Effector memory CD4-positive, alpha-beta T cell (primary cell): ENCODE measurements at regions not wholly inside any gene's neighbourhood (a gene's known extent, or its start where the extent isn't known, plus 50 kb on each side); places are given as distances from the start of the nearest gene placed in this dataset.
"Not testable (repeated sequence)": the region's sequence is repeated elsewhere in the genome, so short reads cannot be mapped to it uniquely, and the experiment has no call there.

ENCODE experiments used
- DNase-seq, 3 donors: peaks; one replicate each; pipeline ENCODE4 v3.0.0-alpha.2; 2020
- H3K27ac ChIP-seq: 2 replicates; pipeline ENCODE4 v1.7.0; 2013; ENCODE audit warnings: mild to moderate bottlenecking, low read length, moderate library complexity; ENCODE audit not compliant: insufficient read depth, poor library complexity, severe bottlenecking
- H3K27me3 ChIP-seq: replicated peaks from 2 replicates; pipeline ENCODE4 v1.7.0; 2013; ENCODE audit warnings: mild to moderate bottlenecking, low read length; ENCODE audit not compliant: insufficient read depth, control insufficient read depth, poor library complexity, severe bottlenecking
- H3K36me3 ChIP-seq: 2 replicates; pipeline ENCODE4 v1.7.0; 2013; ENCODE audit warnings: mild to moderate bottlenecking, low read length, moderate library complexity; ENCODE audit not compliant: control insufficient read depth, insufficient read depth
- H3K4me1 ChIP-seq: 2 replicates; pipeline ENCODE4 v1.7.0; 2013; ENCODE audit warnings: low read length, mild to moderate bottlenecking; ENCODE audit not compliant: control insufficient read depth, insufficient read depth, poor library complexity, severe bottlenecking
- H3K4me3 ChIP-seq: 2 replicates; pipeline ENCODE4 v1.7.0; 2013; ENCODE audit warnings: low read length, low read depth, mild to moderate bottlenecking; ENCODE audit not compliant: insufficient read depth, poor library complexity, severe bottlenecking
- H3K9me3 ChIP-seq: 2 replicates; pipeline ENCODE4 v1.7.0; 2013; ENCODE audit warnings: mild to moderate bottlenecking, low read length, moderate library complexity; ENCODE audit not compliant: control insufficient read depth

GRCh38 chr1:146645978-146646604 is 292.0 kb upstream of the NBPF12 start:
- not testable (repeated sequence) for DNase-seq, H3K9me3 ChIP-seq

GRCh38 chr1:146641534-146641933 is 296.6 kb upstream of the NBPF12 start:
- H3K27ac ChIP-seq, H3K27me3 ChIP-seq, H3K36me3 ChIP-seq, H3K4me1 ChIP-seq, H3K9me3 ChIP-seq, H3K4me3 ChIP-seq, DNase-seq: not testable (repeated sequence)

More at GRCh38 chr1:146645978-146646604, 292.0 kb upstream of the NBPF12 start:
- not testable (repeated sequence) for H3K27me3 ChIP-seq, H3K4me3 ChIP-seq, H3K27ac ChIP-seq, H3K36me3 ChIP-seq, H3K4me1 ChIP-seq

GRCh38 chr1:146640671-146641070 is 297.5 kb upstream of the NBPF12 start:
- not testable (repeated sequence) for H3K4me3 ChIP-seq, H3K27me3 ChIP-seq, H3K9me3 ChIP-seq, H3K27ac ChIP-seq, H3K36me3 ChIP-seq, H3K4me1 ChIP-seq, DNase-seq

GRCh38 chr1:146630302-146630701 is 307.8 kb upstream of the NBPF12 start:
- not testable (repeated sequence) for H3K4me1 ChIP-seq, H3K36me3 ChIP-seq, DNase-seq, H3K27ac ChIP-seq, H3K4me3 ChIP-seq, H3K9me3 ChIP-seq, H3K27me3 ChIP-seq

GRCh38 chr1:146618582-146618981 is 319.5 kb upstream of the NBPF12 start:
- DNase-seq: not testable (repeated sequence)

GRCh38 chr1:146604681-146605080 is 333.4 kb upstream of the NBPF12 start:
- not testable (repeated sequence) for H3K9me3 ChIP-seq, H3K4me3 ChIP-seq, H3K27me3 ChIP-seq, DNase-seq, H3K27ac ChIP-seq, H3K36me3 ChIP-seq, H3K4me1 ChIP-seq

More at GRCh38 chr1:146618582-146618981, 319.5 kb upstream of the NBPF12 start:
- H3K9me3 ChIP-seq, H3K27me3 ChIP-seq, H3K27ac ChIP-seq, H3K4me3 ChIP-seq, H3K4me1 ChIP-seq, H3K36me3 ChIP-seq: not testable (repeated sequence)

- H3K36me3 ChIP-seq, H3K9me3 ChIP-seq, H3K27me3 ChIP-seq, H3K4me3 ChIP-seq, H3K4me1 ChIP-seq, DNase-seq, H3K27ac ChIP-seq: not testable (repeated sequence)
Measured at GRCh38 chr1:146600720-146601307, 337.3 kb upstream of the NBPF12 start.

- H3K9me3 ChIP-seq, H3K36me3 ChIP-seq, DNase-seq, H3K27me3 ChIP-seq, H3K27ac ChIP-seq, H3K4me3 ChIP-seq, H3K4me1 ChIP-seq: not testable (repeated sequence)
Measured at GRCh38 chr1:146599906-146600305, 338.2 kb upstream of the NBPF12 start.

- not testable (repeated sequence) for H3K4me1 ChIP-seq, H3K9me3 ChIP-seq, DNase-seq, H3K4me3 ChIP-seq, H3K36me3 ChIP-seq, H3K27me3 ChIP-seq, H3K27ac ChIP-seq
Measured at GRCh38 chr1:146581229-146581628, 352.4 kb upstream of the NOTCH2NLA start.

- DNase-seq, H3K36me3 ChIP-seq, H3K9me3 ChIP-seq, H3K27ac ChIP-seq, H3K27me3 ChIP-seq, H3K4me3 ChIP-seq, H3K4me1 ChIP-seq: not testable (repeated sequence)
Measured at GRCh38 chr1:146567541-146567940, 338.7 kb upstream of the NOTCH2NLA start.
